H9 (cell line): ENCODE measurements at regions not wholly inside any gene's neighbourhood (a gene's known extent, or its start where the extent isn't known, plus 50 kb on each side); places are given as distances from the start of the nearest gene placed in this dataset.

Experiments used
- DNase-seq: peaks from one replicate; pipeline ENCODE4 v3.0.0-alpha.2; 2017
- H2AFZ ChIP-seq: one replicate; pipeline ENCODE4 v1.6.1; 2013; ENCODE audit warnings: mild to moderate bottlenecking, low read length, control low read depth, moderate library complexity
- H2AK5ac ChIP-seq: 2 replicates; pipeline ENCODE4 v1.6.1; 2013; ENCODE audit warnings: low read length, control low read depth, mixed read lengths; ENCODE audit not compliant: insufficient read length
- H2BK120ac ChIP-seq: one replicate; pipeline ENCODE4 v1.6.1; 2013; ENCODE audit warnings: low read depth, mild to moderate bottlenecking, low read length, control low read depth, inconsistent platforms; ENCODE audit not compliant: poor library complexity, severe bottlenecking
- H2BK12ac ChIP-seq: 2 replicates; pipeline ENCODE4 v1.6.1; 2013; ENCODE audit warnings: low read length, control low read depth, mixed read lengths, low read depth; ENCODE audit not compliant: insufficient read length
- H2BK15ac ChIP-seq: 2 replicates; pipeline ENCODE4 v1.6.1; 2013; ENCODE audit warnings: low read depth, low read length, control low read depth
- H2BK20ac ChIP-seq: one replicate; pipeline ENCODE4 v1.6.1; 2013; ENCODE audit warnings: low read depth, mild to moderate bottlenecking, low read length, control low read depth, inconsistent platforms; ENCODE audit not compliant: poor library complexity, severe bottlenecking
- H2BK5ac ChIP-seq: 2 replicates; pipeline ENCODE4 v1.6.1; 2013; ENCODE audit warnings: low read length, control low read depth, mixed read lengths; ENCODE audit not compliant: insufficient read length
- H3K14ac ChIP-seq: 2 replicates; pipeline ENCODE4 v1.6.1; 2013; ENCODE audit warnings: low read length, control low read depth; ENCODE audit not compliant: insufficient read depth
- H3K18ac ChIP-seq: 2 replicates; pipeline ENCODE4 v1.6.1; 2013; ENCODE audit warnings: low read depth, mild to moderate bottlenecking, mixed read lengths, low read length, control low read depth; ENCODE audit not compliant: insufficient read length
- H3K23ac ChIP-seq: 2 replicates; pipeline ENCODE4 v1.6.1; 2013; ENCODE audit warnings: low read length, control low read depth, mixed read lengths, low read depth; ENCODE audit not compliant: insufficient read length
- H3K23me2 ChIP-seq: 2 replicates; pipeline ENCODE4 v1.6.1; 2013; ENCODE audit warnings: low read depth, mild to moderate bottlenecking, mixed read lengths, low read length, control low read depth; ENCODE audit not compliant: insufficient read length, poor library complexity, severe bottlenecking
- H3K27ac ChIP-seq: 2 replicates; pipeline ENCODE4 v1.5.1; 2013; ENCODE audit warnings: low read length, control low read depth, mixed read lengths, low read depth; ENCODE audit not compliant: insufficient read length
- H3K27me3 ChIP-seq: 2 replicates; pipeline ENCODE4 v1.6.1; 2013; ENCODE audit warnings: low read length, control low read depth, inconsistent platforms; ENCODE audit not compliant: insufficient read depth
- H3K4ac ChIP-seq: 2 replicates; pipeline ENCODE4 v1.6.1; 2013; ENCODE audit warnings: low read depth, mild to moderate bottlenecking, control low read depth, inconsistent platforms, low read length, moderate library complexity
- H3K4me1 ChIP-seq: 2 replicates; pipeline ENCODE4 v1.6.1; 2013; ENCODE audit warnings: low read length, control low read depth, inconsistent platforms; ENCODE audit not compliant: insufficient read depth
- H3K4me2 ChIP-seq: 2 replicates; pipeline ENCODE4 v1.6.1; 2013; ENCODE audit warnings: low read length, control low read depth, mixed read lengths; ENCODE audit not compliant: insufficient read length, insufficient read depth
- H3K56ac ChIP-seq: 2 replicates; pipeline ENCODE4 v1.6.1; 2013; ENCODE audit warnings: low read depth, mild to moderate bottlenecking, mixed read lengths, low read length, control low read depth; ENCODE audit not compliant: insufficient read length
- H3K79me1 ChIP-seq: 2 replicates; pipeline ENCODE4 v1.6.1; 2013; ENCODE audit warnings: low read depth, mild to moderate bottlenecking, moderate library complexity, low read length, control low read depth, inconsistent platforms; ENCODE audit not compliant: insufficient read depth, poor library complexity, severe bottlenecking
- H3K79me2 ChIP-seq: 2 replicates; pipeline ENCODE4 v1.6.1; 2013; ENCODE audit warnings: low read length, control low read depth, inconsistent platforms; ENCODE audit not compliant: insufficient read depth
- H3K9ac ChIP-seq: 2 replicates; pipeline ENCODE4 v1.6.1; 2013; ENCODE audit warnings: low read length, control low read depth, mixed read lengths; ENCODE audit not compliant: insufficient read length; ENCODE audit errors: extremely low read depth
- H3K9me3 ChIP-seq: one replicate; pipeline ENCODE4 v1.6.1; 2013; ENCODE audit warnings: low read depth, low read length, inconsistent platforms; ENCODE audit not compliant: control insufficient read depth
- H3T11ph ChIP-seq: one replicate; pipeline ENCODE4 v1.6.1; 2013; ENCODE audit warnings: mild to moderate bottlenecking, low read length, control low read depth, inconsistent platforms
- H4K20me1 ChIP-seq: one replicate; pipeline ENCODE4 v1.6.1; 2013; ENCODE audit not compliant: control insufficient read depth, insufficient read length, insufficient read depth
- H4K5ac ChIP-seq: 2 replicates; pipeline ENCODE4 v1.6.1; 2013; ENCODE audit warnings: low read depth, mild to moderate bottlenecking, mixed read lengths, low read length, control low read depth; ENCODE audit not compliant: insufficient read length
- H4K8ac ChIP-seq: replicated peaks from 2 replicates; pipeline ENCODE4 v1.6.1; 2013; ENCODE audit warnings: low read length, control low read depth, mixed read lengths, low read depth; ENCODE audit not compliant: insufficient read length
- H4K91ac ChIP-seq: 2 replicates; pipeline ENCODE4 v1.6.1; 2013; ENCODE audit warnings: low read depth, mild to moderate bottlenecking, moderate library complexity, mixed read lengths, low read length, control low read depth; ENCODE audit not compliant: insufficient read length
- H3K27ac Mint-ChIP-seq, 3 experiments: 2 replicates in 2 of 3; 3 replicates in 1 of 3; pipeline ENCODE4 v1.8.0; 2020 to 2021; ENCODE audit warnings: mixed read lengths in 3 of 3, mild to moderate bottlenecking in 1 of 3, moderate library complexity in 1 of 3
- H3K27me3 Mint-ChIP-seq: 2 replicates; pipeline ENCODE4 v1.8.0; 2021; ENCODE audit warnings: low read depth, mild to moderate bottlenecking, moderate library complexity, mixed read lengths
- H3K36me3 Mint-ChIP-seq, 3 experiments: 2 replicates in 2 of 3; 3 replicates in 1 of 3; pipeline ENCODE4 v1.8.0; 2020 to 2021; ENCODE audit warnings: low read depth in 3 of 3, mixed read lengths in 3 of 3; ENCODE audit not compliant: insufficient read depth in 1 of 3
- H3K4me1 Mint-ChIP-seq, 2 experiments: 2 replicates each; pipeline ENCODE4 v1.8.0; 2020; ENCODE audit warnings: mixed read lengths in 2 of 2
- H3K4me3 Mint-ChIP-seq, 2 experiments: 2 replicates in 1 of 2; 3 replicates in 1 of 2; pipeline ENCODE4 v1.8.0; 2020 to 2021; ENCODE audit warnings: mild to moderate bottlenecking in 2 of 2, mixed read lengths in 2 of 2, moderate library complexity in 1 of 2
- H3K9me3 Mint-ChIP-seq, 2 experiments: 2 replicates in 1 of 2; 3 replicates in 1 of 2; pipeline ENCODE4 v1.8.0; 2020; ENCODE audit warnings: mild to moderate bottlenecking in 2 of 2, mixed read lengths in 2 of 2, moderate library complexity in 1 of 2
- WGBS: extraction: QIAGEN DNeasy Blood & Tissue Kit; methylation state at CpG from one replicate; pipeline ENCODE4 v1.1.7; 2013; ENCODE audit warnings: missing lambda C conversion rate, low lambda C conversion rate, mixed read lengths; ENCODE audit not compliant: insufficient read length; ENCODE audit errors: extremely low coverage; 5-methylcytosine and 5-hydroxymethylcytosine counted together
- TF ChIP-seq, protein P1 (sequence below): fragments of 200-600 bp; sonication (generic); conservative IDR thresholded peaks from 3 replicates; pipeline ENCODE4 v1.8.0; 2021; ENCODE audit warnings: antibody characterized with exemption, mild to moderate bottlenecking

DNA sequence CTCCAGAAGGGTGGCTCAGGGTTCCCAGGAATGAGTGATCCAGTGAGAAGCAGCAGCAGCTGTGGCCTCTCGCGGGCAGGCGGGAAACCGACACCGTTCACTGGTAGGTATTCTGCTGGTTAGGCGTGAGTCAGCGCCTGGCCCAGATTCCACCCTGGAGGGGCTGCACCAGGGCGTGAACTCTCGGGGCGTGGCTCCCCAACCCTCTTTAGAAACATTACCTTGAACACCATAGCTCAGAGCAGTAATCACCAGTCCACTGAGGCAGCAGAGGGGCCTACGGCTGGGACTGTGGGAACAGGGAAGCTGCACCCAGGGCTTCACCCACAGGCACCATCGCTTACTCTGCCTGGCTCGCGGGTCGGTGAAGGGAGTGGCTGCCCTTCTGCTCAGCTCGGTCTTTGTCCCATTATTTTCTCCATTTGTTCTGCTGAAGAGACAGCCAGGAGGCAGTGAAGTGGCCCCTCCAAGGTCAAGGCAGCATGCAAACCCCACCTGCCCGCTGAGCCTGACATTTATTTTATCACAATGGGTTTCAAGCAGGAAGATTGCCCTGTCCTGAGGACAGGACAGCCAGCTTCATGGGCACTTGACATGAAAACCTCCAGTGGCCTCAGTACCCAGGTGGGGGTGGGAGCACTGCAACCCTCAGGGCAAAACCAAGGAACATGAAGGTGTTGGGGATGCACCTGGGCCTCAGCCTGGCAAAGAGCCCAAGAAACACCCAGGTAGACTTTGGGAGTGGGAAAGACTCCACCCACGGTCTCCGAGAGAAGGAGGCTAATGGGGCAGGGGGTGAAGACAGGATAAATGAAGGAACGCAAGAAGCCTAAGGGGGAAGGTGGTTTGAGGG lies 51.0 kb upstream of the CD93 start:
- no peak overlapping the region for H3K4ac ChIP-seq
- H3K27me3 ChIP-seq = no peaks in the 10 kb centered on the region
- Mint-ChIP-seq H3K27ac (peak overlapping the region in 2 of 3 experiments; percentile 36 to 48; a peak in 2 of 7 replicates), H3K27me3 (no peaks in the 10 kb centered on the region; the same call in none of the 2 replicates), H3K9me3 (peaks cover 0 to 3% of the 10 kb centered on the region in 2 experiments; a peak in 2 of 5 replicates), H3K4me3 (no peak overlapping the region), H3K36me3 (peaks cover 0 to 2% (median 0%) of the 10 kb centered on the region in 3 experiments; a peak in 1 of 7 replicates), H3K4me1 (0 out of 4 replicates have a peak, but pooled peaks cover 0 to 2% of the 10 kb centered on the region in 2 experiments)
- no peak overlapping the region for H2BK5ac ChIP-seq
- H2AK5ac ChIP-seq = no peak overlapping the region
- H3K14ac ChIP-seq = no peak overlapping the region; the same call in 1 of the 2 replicates
- H2BK20ac ChIP-seq = no peak overlapping the region
- H4K5ac ChIP-seq = no peak overlapping the region
- H4K8ac ChIP-seq = no peak overlapping the region
- no peak overlapping the region for H3K4me2 ChIP-seq
- H3K9ac ChIP-seq = no peak overlapping the region
- no peaks in the 10 kb centered on the region for H3K79me1 ChIP-seq
- H3K56ac ChIP-seq = no peak overlapping the region
- TF ChIP-seq, protein P1, sequence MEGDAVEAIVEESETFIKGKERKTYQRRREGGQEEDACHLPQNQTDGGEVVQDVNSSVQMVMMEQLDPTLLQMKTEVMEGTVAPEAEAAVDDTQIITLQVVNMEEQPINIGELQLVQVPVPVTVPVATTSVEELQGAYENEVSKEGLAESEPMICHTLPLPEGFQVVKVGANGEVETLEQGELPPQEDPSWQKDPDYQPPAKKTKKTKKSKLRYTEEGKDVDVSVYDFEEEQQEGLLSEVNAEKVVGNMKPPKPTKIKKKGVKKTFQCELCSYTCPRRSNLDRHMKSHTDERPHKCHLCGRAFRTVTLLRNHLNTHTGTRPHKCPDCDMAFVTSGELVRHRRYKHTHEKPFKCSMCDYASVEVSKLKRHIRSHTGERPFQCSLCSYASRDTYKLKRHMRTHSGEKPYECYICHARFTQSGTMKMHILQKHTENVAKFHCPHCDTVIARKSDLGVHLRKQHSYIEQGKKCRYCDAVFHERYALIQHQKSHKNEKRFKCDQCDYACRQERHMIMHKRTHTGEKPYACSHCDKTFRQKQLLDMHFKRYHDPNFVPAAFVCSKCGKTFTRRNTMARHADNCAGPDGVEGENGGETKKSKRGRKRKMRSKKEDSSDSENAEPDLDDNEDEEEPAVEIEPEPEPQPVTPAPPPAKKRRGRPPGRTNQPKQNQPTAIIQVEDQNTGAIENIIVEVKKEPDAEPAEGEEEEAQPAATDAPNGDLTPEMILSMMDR = no peak
- no peaks in the 10 kb centered on the region for H3K79me2 ChIP-seq
- H2BK120ac ChIP-seq = no peak overlapping the region
- H3T11ph ChIP-seq = no peak overlapping the region
- no peaks in the 10 kb centered on the region for H3K23me2 ChIP-seq
- no peaks in the 10 kb centered on the region for H4K20me1 ChIP-seq
- no peak overlapping the region for H4K91ac ChIP-seq
- H3K9me3 ChIP-seq = no peaks in the 10 kb centered on the region
- H3K18ac ChIP-seq = no peak overlapping the region
- no peak overlapping the region for H3K27ac ChIP-seq
- no peak overlapping the region for H2BK12ac ChIP-seq
- H2AFZ ChIP-seq = no peak overlapping the region
- DNase-seq = no peak
- WGBS = no CpG with 5 or more reads among the region's 20 CpGs
- no peak overlapping the region for H2BK15ac ChIP-seq
- no peaks in the 10 kb centered on the region for H3K4me1 ChIP-seq
- no peak overlapping the region for H3K23ac ChIP-seq
